Stimulated activated CD8-positive, alpha-beta memory T cell treated with anti-CD3 and anti-CD28 coated beads, Interleukin-7, amount 100 ng/mL, for 24 hours (primary cell): ENCODE measurements at regions not wholly inside any gene's neighbourhood (a gene's known extent, or its start where the extent isn't known, plus 50 kb on each side); places are given as distances from the start of the nearest gene placed in this dataset.
"Not testable (repeated sequence)": the region's sequence is repeated elsewhere in the genome, so short reads cannot be mapped to it uniquely, and the experiment has no call there.

ENCODE experiments used
- DNase-seq: peaks from one replicate; pipeline ENCODE4 v3.0.0-alpha.2; 2020; ENCODE audit warnings: low read depth

GRCh38 chr15:26026671-26027070, 163.5 kb upstream of the ATP10A start:
- DNase-seq: not testable (repeated sequence)

- no peak for DNase-seq
Observed at GRCh38 chr15:26024241-26024640, 161.1 kb upstream of the ATP10A start.

GRCh38 chr15:26023691-26024090, 160.6 kb upstream of the ATP10A start:
- DNase-seq: no peak

- no peak for DNase-seq
Observed at GRCh38 chr15:26023231-26023630, 160.1 kb upstream of the ATP10A start.

- no peak for DNase-seq
Observed at GRCh38 chr15:26020871-26021270, 157.7 kb upstream of the ATP10A start.

GRCh38 chr15:26017665-26018064, 154.5 kb upstream of the ATP10A start:
- DNase-seq: no peak

- DNase-seq: no peak
Observed at GRCh38 chr15:26015516-26016075, 152.5 kb upstream of the ATP10A start.

GRCh38 chr15:26013981-26014380, 150.9 kb upstream of the ATP10A start:
- DNase-seq: no peak

- no peak for DNase-seq
Observed at GRCh38 chr15:26011916-26012315, 148.8 kb upstream of the ATP10A start.

- DNase-seq: no peak
Observed at GRCh38 chr15:26007151-26007550, 144.0 kb upstream of the ATP10A start.

- no peak for DNase-seq
Observed at GRCh38 chr15:26001201-26001600, 138.1 kb upstream of the ATP10A start.

- DNase-seq: no peak
Observed at GRCh38 chr15:25993506-25993905, 130.4 kb upstream of the ATP10A start.

- DNase-seq: no peak
Observed at GRCh38 chr15:25990220-25990619, 127.1 kb upstream of the ATP10A start.

GRCh38 chr15:25989327-25989726, 126.2 kb upstream of the ATP10A start:
- no peak for DNase-seq

- DNase-seq: not testable (repeated sequence)
Observed at GRCh38 chr15:25988716-25989115, 125.6 kb upstream of the ATP10A start.

GRCh38 chr15:25987638-25988037, 124.5 kb upstream of the ATP10A start:
- DNase-seq: no peak

- no peak for DNase-seq
Observed at GRCh38 chr15:25985165-25985564, 122.0 kb upstream of the ATP10A start.

GRCh38 chr15:25982736-25983135, 119.6 kb upstream of the ATP10A start:
- DNase-seq: no peak

GRCh38 chr15:25981114-25981513, 118.0 kb upstream of the ATP10A start:
- no peak for DNase-seq

GRCh38 chr15:25972141-25972675, 109.1 kb upstream of the ATP10A start:
- DNase-seq: no peak

GRCh38 chr15:25971053-25971452, 107.9 kb upstream of the ATP10A start:
- DNase-seq: no peak

GRCh38 chr15:25969886-25970285, 106.8 kb upstream of the ATP10A start:
- DNase-seq: no peak

- no peak for DNase-seq
Observed at GRCh38 chr15:25967116-25967515, 104.0 kb upstream of the ATP10A start.

- DNase-seq: no peak
Observed at GRCh38 chr15:25965326-25965725, 102.2 kb upstream of the ATP10A start.
